Non-pigmented ciliary epithelial cell (primary cell): ENCODE measurements at regions not wholly inside any gene's neighbourhood (a gene's known extent, or its start where the extent isn't known, plus 50 kb on each side); places are given as distances from the start of the nearest gene placed in this dataset.
"Not testable (repeated sequence)": the region's sequence is repeated elsewhere in the genome, so short reads cannot be mapped to it uniquely, and the experiment has no call there.

Source experiments
- DNase-seq: peaks from one replicate; pipeline ENCODE4 v3.0.0-alpha.2; 2010; ENCODE audit warnings: low read depth

- no peak for DNase-seq
Measured at GRCh38 chr18:64851726-64852125, 702.8 kb upstream of the LINC00305 start.

DNA sequence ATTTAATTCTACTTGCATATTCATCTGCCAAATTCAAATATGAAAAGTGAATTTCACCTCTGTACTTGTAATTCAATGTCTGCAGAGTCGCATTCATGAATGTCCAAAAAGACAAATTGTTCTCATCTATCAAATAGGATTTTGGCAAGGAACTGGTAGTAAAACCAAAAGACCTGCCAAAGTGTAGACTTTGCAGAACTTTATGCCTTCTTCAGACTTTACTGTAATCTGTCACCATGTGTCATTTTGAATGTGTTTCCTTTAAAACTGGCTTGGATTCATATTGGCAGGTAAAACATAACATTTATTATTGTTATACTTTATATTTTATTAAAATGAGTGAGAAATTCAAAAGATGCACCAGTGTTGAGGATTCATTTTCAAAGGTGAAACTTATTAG, 701.9 kb upstream of the LINC00305 start:
- no peak for DNase-seq

DNA sequence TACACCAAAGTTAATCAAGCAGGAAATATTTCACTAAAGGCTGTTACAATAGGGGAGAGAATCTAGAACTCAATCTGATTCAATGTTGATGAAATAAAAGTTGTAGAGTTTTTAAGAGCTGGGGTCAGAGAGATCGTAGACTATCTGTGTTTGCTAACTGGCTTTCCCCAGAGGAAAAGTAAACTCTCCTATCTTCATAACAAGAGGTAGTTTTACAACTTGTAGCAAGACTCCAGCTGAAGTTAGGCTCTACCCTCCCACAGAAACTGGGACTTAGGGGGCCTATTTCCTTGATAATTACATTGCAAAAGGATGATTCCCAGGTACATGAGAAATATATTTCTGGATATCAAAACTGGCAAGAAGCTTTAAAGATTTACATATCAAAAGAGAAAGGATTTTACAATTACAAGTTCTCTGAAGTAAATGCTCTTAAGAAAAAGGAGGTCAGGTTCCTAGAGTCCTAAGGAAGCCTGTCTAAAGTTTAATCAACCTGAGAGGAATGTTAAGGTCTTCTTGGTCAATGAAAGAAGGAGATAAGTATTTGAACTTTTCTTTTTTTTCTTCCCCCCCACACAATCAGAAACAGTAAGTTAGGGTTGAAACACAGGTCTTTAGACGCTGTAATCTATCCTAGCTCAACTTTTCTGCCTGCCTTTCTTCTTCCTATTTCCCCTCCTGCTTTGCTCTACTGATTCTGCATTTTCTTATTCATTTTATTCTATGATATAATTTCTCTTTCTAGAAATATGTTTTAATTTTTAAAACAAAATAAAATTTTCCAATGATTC, 692.2 kb upstream of the LINC00305 start:
- DNase-seq: no peak

- DNase-seq: no peak
Measured at GRCh38 chr18:64810354-64810753, 661.5 kb upstream of the LINC00305 start.

DNA sequence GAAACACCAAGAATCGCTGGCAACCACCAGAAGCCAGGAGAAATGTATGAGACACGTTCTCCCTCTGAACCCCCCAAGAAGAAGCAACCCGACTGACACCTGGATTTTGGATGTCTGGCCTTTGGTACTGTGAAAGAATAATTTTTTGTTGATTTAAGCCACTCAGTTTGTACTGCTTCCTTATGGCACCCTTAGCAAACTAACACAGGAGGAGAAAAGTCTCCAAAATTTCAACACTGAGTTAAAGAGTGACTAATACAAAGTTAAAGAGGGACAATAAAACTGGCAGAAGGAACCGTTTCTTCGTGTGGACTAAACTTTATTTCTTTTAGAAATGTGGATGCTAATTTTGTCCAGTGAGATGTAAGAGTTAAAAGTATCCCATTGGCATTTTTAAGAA, 660.9 kb upstream of the LINC00305 start:
- DNase-seq: no peak

DNA sequence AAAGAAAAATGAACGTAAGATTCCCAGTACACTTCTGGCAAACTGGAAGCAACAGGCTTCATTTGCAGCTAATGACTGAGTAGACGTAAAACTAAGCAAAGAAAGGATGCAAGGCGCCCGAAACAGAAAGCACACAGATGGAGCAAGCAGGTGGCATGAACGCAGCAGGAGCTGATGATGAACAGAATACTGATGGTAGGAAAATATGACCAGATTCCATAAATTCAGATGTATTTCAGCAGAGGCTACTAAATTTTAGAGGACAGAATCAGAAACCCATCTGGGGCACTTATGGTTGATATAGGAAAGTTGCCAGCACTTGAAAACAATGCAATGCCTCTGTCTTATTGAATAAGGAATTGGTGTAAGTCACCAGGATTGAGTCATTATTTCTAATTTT, 658.7 kb upstream of the LINC00305 start:
- no peak for DNase-seq

- DNase-seq: no peak
Measured at GRCh38 chr18:64806691-64807090, 657.8 kb upstream of the LINC00305 start.

DNA sequence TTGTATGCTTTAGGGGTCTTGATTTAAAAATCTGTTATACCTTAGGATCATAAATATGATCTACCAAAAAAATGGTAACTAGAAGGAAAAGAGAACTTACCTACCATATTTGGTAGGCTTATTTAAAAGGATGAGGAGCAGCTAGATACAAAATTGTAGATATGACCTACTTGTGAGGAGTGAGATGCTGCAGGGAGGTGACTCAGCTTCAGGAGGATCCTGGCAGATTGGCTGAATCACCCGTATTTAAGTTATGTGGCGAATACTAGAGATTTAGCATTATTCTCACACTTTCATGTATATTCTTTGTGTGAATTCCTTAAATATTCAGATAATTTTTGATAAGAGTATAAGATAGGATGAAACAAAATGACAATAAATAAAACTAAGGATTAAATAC, 657.3 kb upstream of the LINC00305 start:
- DNase-seq: no peak

DNA sequence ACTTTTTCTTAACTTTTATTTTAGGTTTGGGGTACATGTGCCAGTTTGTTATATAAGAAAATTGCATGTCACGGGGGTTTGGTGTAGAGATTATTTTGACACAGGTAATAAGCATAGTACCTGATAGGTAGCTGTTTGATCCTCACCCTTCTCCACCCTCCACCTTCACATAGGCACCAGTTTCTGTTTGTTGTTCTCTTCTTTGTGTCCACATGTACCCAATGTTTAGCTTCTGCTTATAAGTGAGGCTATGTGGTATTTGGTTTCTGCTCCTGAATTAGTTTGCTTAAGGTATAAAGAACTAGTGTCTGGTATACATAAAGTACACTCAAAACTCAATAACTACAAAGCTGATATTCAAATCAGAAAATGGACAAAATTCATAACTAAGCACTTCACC, 654.6 kb upstream of the LINC00305 start:
- DNase-seq: no peak

DNA sequence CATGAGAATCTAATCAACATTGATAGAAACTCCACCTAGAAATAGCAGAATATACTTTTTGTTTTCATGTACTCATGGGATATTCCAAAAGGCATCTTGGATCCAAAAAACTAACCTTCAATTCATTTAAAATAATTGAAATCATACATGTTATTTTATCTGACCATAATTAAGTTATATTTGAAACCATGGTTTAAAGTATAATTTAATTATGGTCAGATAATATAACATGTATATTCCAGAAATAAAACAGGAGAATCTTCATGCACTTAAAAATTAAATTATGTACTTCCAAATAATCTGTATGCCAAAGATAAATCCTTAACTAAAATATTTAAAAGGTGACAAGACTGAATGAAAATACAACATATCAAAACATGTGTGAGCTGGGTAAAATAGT, 651.3 kb upstream of the LINC00305 start:
- no peak for DNase-seq

DNA sequence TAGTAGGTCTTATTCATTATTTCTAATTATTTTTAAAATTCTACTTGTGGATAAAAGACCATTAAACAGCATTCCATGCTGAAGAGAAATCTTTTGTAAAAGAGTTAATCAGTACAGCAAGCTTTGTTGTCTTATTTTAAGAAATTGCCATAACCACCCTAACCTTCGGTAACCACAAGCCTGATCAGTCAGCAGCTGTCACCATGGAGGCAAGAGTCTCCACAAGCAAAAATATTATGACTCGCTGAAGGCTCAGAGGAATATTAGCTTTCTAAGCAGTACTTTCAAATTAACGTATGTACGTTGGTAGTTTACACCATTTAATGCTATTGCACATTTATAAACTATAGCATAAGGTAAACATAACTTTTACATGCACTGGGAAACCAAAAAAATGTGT, 650.5 kb upstream of the LINC00305 start:
- peak; percentile 1 for DNase-seq

DNA sequence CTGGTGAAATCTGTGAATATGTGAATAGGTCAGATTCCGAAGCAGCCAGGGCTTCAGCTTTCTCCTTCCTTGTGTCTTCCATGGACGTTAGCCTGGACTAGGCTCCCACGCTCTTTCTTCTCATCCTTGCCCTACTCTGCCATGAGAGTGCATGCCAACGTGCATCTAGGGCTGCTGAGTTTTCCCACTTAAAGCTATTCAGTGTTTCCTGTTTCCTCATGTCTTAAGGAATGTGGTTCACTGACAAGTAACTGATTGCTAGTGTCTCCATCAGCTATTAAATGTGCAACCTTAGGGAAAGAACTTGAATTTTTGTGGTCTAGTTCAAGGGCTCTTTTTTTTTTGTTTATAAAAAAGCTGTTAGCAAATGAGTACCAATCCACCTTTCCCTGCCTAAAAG, 642.3 kb upstream of the LINC00305 start:
- no peak for DNase-seq

GRCh38 chr18:64785686-64786085, 636.8 kb upstream of the LINC00305 start:
- no peak for DNase-seq

DNA sequence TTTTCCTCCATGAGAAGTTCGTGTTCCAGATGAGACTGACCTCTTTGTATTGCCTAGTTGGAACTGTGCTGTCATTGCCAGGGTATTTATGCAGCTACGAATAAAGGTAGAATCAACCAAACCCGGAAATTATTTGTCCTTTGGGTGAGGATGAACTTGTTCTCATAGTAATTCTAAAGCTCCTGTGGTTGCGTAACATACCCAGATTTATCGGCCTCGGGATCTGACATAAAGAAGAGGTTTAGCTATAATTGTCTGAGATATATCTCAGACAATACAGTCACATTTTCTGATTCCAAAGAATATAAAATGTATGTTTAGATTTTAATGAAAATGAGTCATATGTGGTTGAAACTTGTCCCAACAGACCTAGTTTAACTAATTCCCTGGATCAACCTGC, 628.7 kb upstream of the LINC00305 start:
- DNase-seq: no peak

- DNase-seq: no peak
Measured at GRCh38 chr18:64765908-64766307, 617.0 kb upstream of the LINC00305 start.

GRCh38 chr18:64752707-64753106, 603.8 kb upstream of the LINC00305 start:
- DNase-seq: no peak

DNA sequence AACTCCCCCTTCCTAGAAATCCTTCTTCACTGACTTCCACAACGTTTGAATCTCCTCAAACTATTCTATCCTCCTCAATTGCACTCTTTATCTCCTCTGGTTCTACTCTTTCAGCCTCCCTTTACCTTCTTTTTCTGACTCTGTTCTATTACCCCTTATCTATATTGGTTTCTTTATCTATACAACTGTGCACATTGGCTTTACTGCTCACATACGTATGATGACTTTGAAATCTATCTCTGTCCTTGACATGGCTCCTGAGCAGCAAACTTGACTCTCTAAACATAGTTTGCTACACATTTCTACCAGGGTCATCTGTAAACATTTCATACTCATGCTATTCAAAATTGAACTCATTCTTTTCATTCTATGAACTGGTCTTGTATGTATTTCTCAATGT, 601.0 kb upstream of the LINC00305 start:
- no peak for DNase-seq

- no peak for DNase-seq
Measured at GRCh38 chr18:64747803-64748202, 598.9 kb upstream of the LINC00305 start.

DNA sequence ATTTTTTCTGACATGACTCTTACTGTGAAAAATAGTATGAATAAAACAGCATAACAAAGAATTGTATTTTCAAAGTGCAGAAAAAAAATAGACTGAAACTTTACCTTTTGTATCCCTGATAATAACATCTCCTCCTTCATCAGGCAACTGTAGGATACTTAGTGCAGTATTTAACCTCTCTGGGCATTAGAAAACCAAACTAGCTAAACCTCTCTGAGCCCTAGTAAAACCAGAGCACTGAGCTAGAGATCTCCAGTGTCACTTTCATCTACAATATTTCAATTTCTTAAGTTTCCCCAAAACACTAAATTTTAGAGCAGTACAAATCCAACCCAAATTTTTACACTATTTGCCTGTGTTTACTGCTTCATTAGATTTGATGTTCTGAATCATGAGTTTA, 594.0 kb upstream of the LINC00305 start:
- DNase-seq: no peak

GRCh38 chr18:64734063-64734462, 585.2 kb upstream of the LINC00305 start:
- no peak for DNase-seq

DNA sequence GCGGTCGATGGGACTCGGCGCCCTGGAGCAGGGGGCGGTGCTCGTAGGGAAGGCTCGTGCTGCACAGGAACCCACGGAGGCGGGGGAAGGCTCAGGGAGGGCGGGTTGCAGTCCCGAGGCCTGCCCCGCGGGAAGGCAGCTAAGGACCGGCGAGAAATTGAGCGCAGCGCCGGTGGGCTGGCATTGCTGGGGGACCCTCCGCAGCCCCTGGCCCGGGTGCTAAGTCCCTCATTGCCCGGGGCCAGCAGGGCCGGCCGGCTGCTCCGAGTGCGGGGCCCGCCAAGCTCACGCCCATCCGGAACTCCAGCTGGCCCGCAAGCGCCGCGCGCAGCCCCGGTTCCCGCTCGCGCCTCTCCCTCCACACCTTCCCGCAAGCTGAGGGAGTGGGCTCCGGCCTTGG, 576.8 kb upstream of the LINC00305 start:
- not testable (repeated sequence) for DNase-seq

DNA sequence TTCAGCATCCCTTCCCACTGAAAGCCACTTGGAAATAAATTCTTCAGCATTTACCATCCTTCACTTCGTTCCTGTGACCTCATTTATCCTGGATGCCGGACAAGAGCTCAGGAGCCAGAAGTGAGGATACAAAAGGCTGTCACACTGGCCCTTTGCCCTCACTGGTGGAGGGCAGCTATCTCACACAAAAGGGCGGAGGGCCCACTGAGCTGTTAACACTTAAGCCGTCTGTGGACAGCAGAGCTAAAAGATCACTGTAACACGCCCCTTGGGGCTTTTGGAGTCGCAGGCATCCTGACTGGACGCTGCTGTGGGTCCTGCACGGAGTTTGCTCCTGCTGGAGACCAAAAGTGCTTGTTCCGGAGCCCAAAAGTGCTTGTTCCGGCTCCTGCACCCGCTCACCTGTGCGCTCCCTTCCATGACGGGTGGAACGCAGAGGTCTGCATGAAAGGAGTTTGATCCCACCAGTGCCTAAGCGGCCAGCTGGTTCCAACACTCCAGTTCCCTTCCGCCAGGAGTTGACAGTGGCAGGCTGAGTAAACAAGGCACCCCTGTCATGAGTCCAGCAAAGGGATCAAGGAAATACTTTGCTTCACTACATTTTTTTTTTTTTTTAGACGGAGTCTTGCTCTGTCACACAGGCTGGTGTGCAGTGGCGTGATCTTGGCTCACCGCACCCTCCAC, 572.0 kb upstream of the LINC00305 start:
- no peak for DNase-seq

- no peak for DNase-seq
Measured at GRCh38 chr18:64718808-64719207, 569.9 kb upstream of the LINC00305 start.

DNA sequence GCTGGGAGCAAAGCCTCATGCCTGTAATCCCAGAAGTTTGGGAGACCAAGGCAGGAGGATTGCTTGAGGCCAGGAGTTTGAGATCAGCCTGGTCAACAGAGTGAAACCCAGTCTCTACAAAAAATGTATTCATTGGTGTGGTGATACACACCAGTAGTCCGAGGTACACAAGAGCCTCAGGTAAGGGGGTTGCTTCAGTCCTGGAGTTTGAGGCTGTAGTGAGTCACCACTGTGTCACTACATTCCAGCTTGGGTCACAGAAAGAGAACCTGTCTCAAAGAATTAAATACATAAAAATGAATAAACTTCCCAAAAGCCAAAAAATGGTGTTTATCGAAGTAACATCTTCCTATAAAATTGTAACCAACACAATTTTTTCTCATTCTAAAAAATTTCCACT, 568.1 kb upstream of the LINC00305 start:
- DNase-seq: no peak
